GM12878 (cell line): ENCODE measurements at regions not wholly inside any gene's neighbourhood (a gene's known extent, or its start where the extent isn't known, plus 50 kb on each side); places are given as distances from the start of the nearest gene placed in this dataset.
"Not testable (repeated sequence)": the region's sequence is repeated elsewhere in the genome, so short reads cannot be mapped to it uniquely, and the experiment has no call there.

Experiments
- ATAC-seq: fragments of 200-7000 bp; cut with Tn5 transposase; 3 replicates; pipeline ENCODE4 v1.9.1; 2020; ENCODE audit warnings: mild to moderate bottlenecking, moderate library complexity
- BruUV-seq: library from RNA; stranded (reverse); fragments of 400-500 nt; replicated peaks from 2 replicates; lab custom pipeline; 2021; lab: Mats Ljungman, UMichigan
- CTCF ChIA-PET: fragments of 300-600 bp; sonication (Branson Sonifier 250); formaldehyde crosslinking; extraction: SDS; loops from one replicate; lab custom pipeline; 2021; ENCODE audit warnings: inconsistent platforms; lab: Yijun Ruan, JAX
- POLR2A ChIA-PET: fragments of 350-600 bp; formaldehyde crosslinking; extraction: SDS; loops from one replicate; lab custom pipeline; 2021; ENCODE audit warnings: inconsistent platforms; lab: Charles Lee
- RAD21 ChIA-PET: fragments of 300-600 bp; sonication (Branson Sonifier 250); formaldehyde crosslinking; loops from one replicate; lab custom pipeline; 2023; ENCODE audit warnings: antibody characterized with exemption; ENCODE audit not compliant: unreplicated experiment; lab: Charles Lee
- SMC1A ChIA-PET: fragments of 300-600 bp; sonication (Branson Sonifier 250); formaldehyde crosslinking; loops from one replicate; lab custom pipeline; 2023; ENCODE audit not compliant: unreplicated experiment, uncharacterized antibody; lab: Charles Lee
- DNase-seq: peaks from one replicate; pipeline ENCODE4 v3.0.0-alpha.2; 2011; ENCODE audit warnings: low read depth, low spot score
- FAIRE-seq: peaks from 3 replicates; lab custom pipeline; 2011; peaks lifted over from hg19 to GRCh38; lab: Jason Lieb, UNC
- H2AFZ ChIP-seq: 2 replicates; pipeline ENCODE4 v1.6.0; 2011; ENCODE audit warnings: low read depth, low read length, control low read depth; ENCODE audit not compliant: control insufficient read depth
- H3K27ac ChIP-seq: 2 replicates; pipeline ENCODE4 v1.5.1; 2011; ENCODE audit warnings: control low read depth; ENCODE audit not compliant: control insufficient read depth, insufficient read depth
- H3K27me3 ChIP-seq, 2 experiments: replicated peaks in 1 of 2; 2 replicates each; pipeline versions ENCODE4 v1.6.0 to v1.6.1; 2011; ENCODE audit warnings: low read length in 1 of 2; ENCODE audit not compliant: control insufficient read depth in 2 of 2, insufficient read depth in 2 of 2
- H3K36me3 ChIP-seq, 2 experiments: 2 replicates each; pipeline ENCODE4 v1.5.1; 2011; ENCODE audit warnings: low read length in 1 of 2; ENCODE audit not compliant: control insufficient read depth in 2 of 2, insufficient read depth in 2 of 2
- H3K4me1 ChIP-seq: 2 replicates; pipeline ENCODE4 v1.6.1; 2011; ENCODE audit warnings: mild to moderate bottlenecking, low read length, moderate library complexity, mixed read lengths; ENCODE audit not compliant: control insufficient read depth, insufficient read depth
- H3K4me2 ChIP-seq: 2 replicates; pipeline ENCODE4 v1.6.0; 2011; ENCODE audit warnings: control low read depth; ENCODE audit not compliant: control insufficient read depth, insufficient read depth
- H3K4me3 ChIP-seq: fragments of 200-600 bp; sonication (generic); 2 replicates; pipeline ENCODE4 v1.5.1; 2016
- H3K79me2 ChIP-seq: 2 replicates; pipeline ENCODE4 v1.6.0; 2011; ENCODE audit warnings: low read length; ENCODE audit not compliant: control insufficient read depth, insufficient read depth
- H3K9ac ChIP-seq: 2 replicates; pipeline ENCODE4 v1.8.0; 2011; ENCODE audit warnings: low read length, control low read depth, mixed read lengths; ENCODE audit not compliant: control insufficient read depth, insufficient read depth
- H3K9me3 ChIP-seq: replicated peaks from 3 replicates; pipeline ENCODE4 v1.5.1; 2011; ENCODE audit warnings: mild to moderate bottlenecking, low read length; ENCODE audit not compliant: control insufficient read depth, insufficient read depth
- H4K20me1 ChIP-seq: 2 replicates; pipeline ENCODE4 v1.6.0; 2011; ENCODE audit not compliant: control insufficient read depth, insufficient read depth
- EP300 ChIP-seq, 2 experiments: fragments of 150-350 bp in 1 of 2; IDR thresholded peaks; 2 replicates each; pipeline ENCODE4 v1.6.1; 2011 to 2012; ENCODE audit warnings: low read depth in 2 of 2, low read length in 2 of 2, borderline replicate concordance in 1 of 2, improper control_type of control experiment in 1 of 2, inconsistent platforms in 1 of 2; ENCODE audit not compliant: control insufficient read depth in 1 of 2
- FOXM1 ChIP-seq: IDR thresholded peaks from 2 replicates; pipeline ENCODE4 v1.6.1; 2012; ENCODE audit warnings: low read depth, mild to moderate bottlenecking, inconsistent platforms, low read length, moderate library complexity
- IKZF2 ChIP-seq, 2 experiments: fragments of 450-650 bp; IDR thresholded peaks; 2 replicates each; pipeline ENCODE4 v1.6.1; 2017; ENCODE audit warnings: mild to moderate bottlenecking in 2 of 2, moderate library complexity in 2 of 2
- IRF4 ChIP-seq: IDR thresholded peaks from 2 replicates; pipeline ENCODE4 v1.6.1; 2011; ENCODE audit warnings: low read depth, low read length
- JUNB ChIP-seq: IDR thresholded peaks from 2 replicates; pipeline ENCODE4 v1.6.1; 2016; ENCODE audit warnings: antibody characterized with exemption, mild to moderate bottlenecking
- MEF2A ChIP-seq: IDR thresholded peaks from 2 replicates; pipeline ENCODE4 v1.6.1; 2011; ENCODE audit warnings: low read depth, mild to moderate bottlenecking, low read length, moderate library complexity; ENCODE audit not compliant: insufficient read depth
- NFIC ChIP-seq: IDR thresholded peaks from 2 replicates; pipeline ENCODE4 v1.6.1; 2012; ENCODE audit warnings: low read depth, mild to moderate bottlenecking, inconsistent platforms, low read length, moderate library complexity
- TCF3 ChIP-seq: IDR thresholded peaks from 2 replicates; pipeline ENCODE4 v1.6.1; 2012; ENCODE audit warnings: low read depth, mild to moderate bottlenecking, low read length, borderline replicate concordance; ENCODE audit not compliant: insufficient read depth
- TCF7 ChIP-seq: IDR thresholded peaks from 2 replicates; pipeline ENCODE4 v1.6.1; 2014; ENCODE audit warnings: antibody characterized with exemption, borderline replicate concordance
- ZNF384 ChIP-seq: IDR thresholded peaks from 2 replicates; pipeline ENCODE4 v1.6.1; 2012; ENCODE audit warnings: low read depth, mild to moderate bottlenecking, low read length, improper control_type of control experiment, borderline replicate concordance
- WGBS: methylation state at CpG from one replicate; pipeline ENCODE4 v1.1.6; 2016; ENCODE audit warnings: low lambda C conversion rate; ENCODE audit not compliant: insufficient replicate concordance, insufficient coverage; ENCODE audit errors: missing lambda C conversion rate; 5-methylcytosine and 5-hydroxymethylcytosine counted together
- in situ Hi-C: fragments of 300-500 bp; cut with MboI; formaldehyde crosslinking; loops from 9 replicates; pipeline ENCODE4 v1.14.3; 2018; ENCODE audit warnings: mixed read lengths
- intact Hi-C: fragments of 100-400 bp; cut with micrococcal nuclease; formaldehyde crosslinking; loops from one replicate; pipeline ENCODE4 v1.14.2; 2022; ENCODE audit not compliant: unreplicated experiment
- TF ChIP-seq, protein P1 (sequence below): fragments of 450-650 bp; IDR thresholded peaks from 2 replicates; pipeline ENCODE4 v1.6.1; 2016; ENCODE audit warnings: mild to moderate bottlenecking

DNA sequence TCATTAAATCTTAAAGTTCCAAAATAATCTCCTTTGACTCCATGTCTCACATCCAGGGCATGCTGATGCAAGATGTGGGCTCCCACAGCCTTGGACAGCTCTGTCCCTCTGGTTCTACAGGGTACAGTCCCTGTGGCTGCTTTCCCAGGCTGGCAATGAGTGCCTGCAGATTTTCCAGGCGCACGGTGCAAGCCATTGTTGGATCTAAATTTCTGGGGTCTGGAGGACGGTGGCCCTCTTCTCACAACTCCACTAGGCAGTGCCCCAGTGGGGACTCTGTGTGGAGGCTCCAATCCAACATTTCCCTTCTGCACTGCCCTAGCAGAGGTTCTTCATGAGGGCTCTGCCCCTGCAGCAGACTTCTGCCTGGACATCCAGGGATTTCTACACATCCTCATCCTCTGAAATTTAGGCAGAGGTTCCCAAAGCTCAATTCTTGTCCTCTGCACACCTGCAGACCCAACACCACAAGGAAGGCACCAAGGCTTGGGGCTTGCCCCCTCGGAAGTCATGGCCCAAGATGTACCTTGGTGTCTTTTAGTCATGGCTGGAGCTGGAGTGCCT, 100.3 kb upstream of the ZC3H15 start:
- CTCF ChIA-PET = interaction anchor here (0.7 kb wide), 1 partner anchor 1083 kb away, joined by 3 read pairs; no protein-coding TSS in a partner anchor
- SMC1A ChIA-PET, ATAC-seq, H3K4me3 ChIP-seq, H2AFZ ChIP-seq, H3K4me2 ChIP-seq, H3K36me3 ChIP-seq, H3K9me3 ChIP-seq, RAD21 ChIA-PET, in situ Hi-C loops, H3K27me3 ChIP-seq, FAIRE-seq, H3K4me1 ChIP-seq, H4K20me1 ChIP-seq, H3K9ac ChIP-seq, H3K79me2 ChIP-seq, intact Hi-C loops, H3K27ac ChIP-seq, BruUV-seq, DNase-seq, POLR2A ChIA-PET: not testable (repeated sequence)
- WGBS = 70% methylated on average over 4 of the region's 4 CpGs

DNA sequence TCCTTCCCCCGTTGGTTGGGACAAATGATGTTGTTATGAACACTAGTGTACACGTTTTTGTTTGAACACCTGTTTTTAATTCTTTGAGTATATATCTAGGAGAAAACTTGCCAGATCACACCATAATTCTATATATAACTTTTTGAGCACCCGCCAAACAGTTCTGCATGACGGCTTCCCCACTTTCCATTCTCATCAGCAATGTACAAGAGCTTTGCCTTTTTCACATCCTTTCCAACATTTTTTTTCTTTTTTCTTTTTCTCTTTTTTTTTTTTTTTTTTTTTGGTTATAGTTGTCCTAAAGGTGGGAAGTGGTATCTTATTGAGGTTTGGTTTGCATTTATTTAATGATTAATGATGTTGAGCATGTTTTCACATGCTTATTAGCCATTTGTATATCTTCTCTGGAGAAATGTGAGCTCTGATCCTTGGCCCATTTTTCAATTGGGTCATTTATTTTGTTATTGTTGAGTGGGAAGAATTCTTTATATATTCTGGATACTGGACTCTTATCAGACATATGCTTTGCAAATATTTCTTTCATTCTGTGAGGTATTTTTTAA, 86.9 kb upstream of the ZC3H15 start:
- no peaks in the 10 kb centered on the region for H3K36me3 ChIP-seq
- 11% methylated on average over 4 of the region's 4 CpGs for WGBS
- no peak overlapping the region for H2AFZ ChIP-seq
- H3K9me3 ChIP-seq = no peaks in the 10 kb centered on the region; the same call in 2 of the 3 replicates
- ATAC-seq = peak; percentile 78
- ChIA-PET SMC1A (interaction anchor here (1.5 kb wide), 1 partner anchor 17 kb away, joined by 3 read pairs; no protein-coding TSS in a partner anchor), POLR2A (interaction anchor here (0.5 kb wide), 1 partner anchor 493 kb away, joined by 3 read pairs; no protein-coding TSS in a partner anchor), RAD21 (interaction anchor here (0.7 kb wide), 1 partner anchor 115 kb away, joined by 3 read pairs; no protein-coding TSS in a partner anchor), CTCF (interaction anchor here (0.5 to 0.9 kb wide), 2 partner anchors 55 to 69 kb away, joined by 3 read pairs; no protein-coding TSS in a partner anchor)
- no peak overlapping the region; the same call in 1 of the 2 replicates for H3K4me2 ChIP-seq
- FAIRE-seq = peak; percentile 7
- DNase-seq = peak; percentile 15
- no TSS peak for BruUV-seq
- H3K27ac ChIP-seq = no peak overlapping the region
- in situ Hi-C loops (no loop called here), intact Hi-C loops (no loop called here)
- TF ChIP-seq TCF3 (0 out of 2 replicates have a peak, but pooled peaks have one; percentile 22), IKZF2 (IDR thresholded peaks at IDR 0.05) (peak in 1 of 2 experiments; percentile 45; a peak in 2 of 4 replicates), FOXM1 (no peak), ZNF384 (peak; percentile 61; the same call in 1 of the 2 replicates), IRF4 (no peak), MEF2A (peak; percentile 82), JUNB (peak; percentile 38; the same call in 1 of the 2 replicates), TCF7 (no peak), NFIC (peak; percentile 51), EP300 (IDR thresholded peaks at IDR 0.05; ENCODE audit: borderline replicate concordance in 1 of 2, control insufficient read depth in 1 of 2, low read depth in 2 of 2, low read length in 2 of 2) (peak in 1 of 2 experiments; percentile 38; a peak in 1 of 4 replicates)
- TF ChIP-seq, protein P1, sequence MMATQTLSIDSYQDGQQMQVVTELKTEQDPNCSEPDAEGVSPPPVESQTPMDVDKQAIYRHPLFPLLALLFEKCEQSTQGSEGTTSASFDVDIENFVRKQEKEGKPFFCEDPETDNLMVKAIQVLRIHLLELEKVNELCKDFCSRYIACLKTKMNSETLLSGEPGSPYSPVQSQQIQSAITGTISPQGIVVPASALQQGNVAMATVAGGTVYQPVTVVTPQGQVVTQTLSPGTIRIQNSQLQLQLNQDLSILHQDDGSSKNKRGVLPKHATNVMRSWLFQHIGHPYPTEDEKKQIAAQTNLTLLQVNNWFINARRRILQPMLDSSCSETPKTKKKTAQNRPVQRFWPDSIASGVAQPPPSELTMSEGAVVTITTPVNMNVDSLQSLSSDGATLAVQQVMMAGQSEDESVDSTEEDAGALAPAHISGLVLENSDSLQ = peak; percentile 26; the same call in 1 of the 2 replicates
- H3K4me1 ChIP-seq = no peaks in the 10 kb centered on the region
- no peaks in the 10 kb centered on the region for H3K79me2 ChIP-seq
- no peaks in the 10 kb centered on the region for H3K27me3 ChIP-seq
- H4K20me1 ChIP-seq = no peaks in the 10 kb centered on the region
- no peak overlapping the region for H3K9ac ChIP-seq
- no peak overlapping the region for H3K4me3 ChIP-seq
